ENCODE measurements at regions not wholly inside any gene's neighbourhood (a gene's known extent, or its start where the extent isn't known, plus 50 kb on each side); places are given as distances from the start of the nearest gene placed in this dataset.

DNA sequence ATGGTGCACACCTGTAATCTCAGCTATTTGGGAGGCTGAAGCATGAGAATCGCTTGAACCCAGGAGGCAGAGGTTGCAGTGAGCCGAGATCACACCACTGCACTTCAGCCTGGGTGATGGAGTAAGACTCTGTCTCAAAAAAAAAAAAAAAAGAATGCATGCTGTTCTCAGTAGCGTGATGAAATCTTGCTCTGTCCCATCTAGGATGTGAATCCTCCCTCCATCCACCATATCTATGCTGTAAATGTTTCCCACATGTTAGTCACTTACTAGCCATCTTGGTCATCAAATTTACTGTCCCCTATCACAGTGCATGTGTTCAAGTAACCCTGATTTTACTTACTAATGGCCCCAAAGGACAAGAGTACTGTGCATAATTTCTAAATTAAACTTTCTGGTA is 315.4 kb upstream of the TBX18 start:
- TF ChIP-seq CREB1 (IDR thresholded peaks at IDR 0.05; ENCODE audit: low read depth) (no peak), EP300 (IDR thresholded peaks at IDR 0.05; ENCODE audit: borderline replicate concordance) (no peak), CEBPB (IDR thresholded peaks at IDR 0.05) (no peak), FOXM1 (IDR thresholded peaks at IDR 0.05; ENCODE audit: borderline replicate concordance, low read depth) (no peak), YY1 (IDR thresholded peaks at IDR 0.05; ENCODE audit: low read depth) (no peak), TCF12 (IDR thresholded peaks at IDR 0.05; ENCODE audit: low read depth) (no peak), RAD21 (IDR thresholded peaks at IDR 0.05; ENCODE audit: low read depth) (no peak), NFIC (IDR thresholded peaks at IDR 0.05) (no peak), TEAD4 (IDR thresholded peaks at IDR 0.05) (no peak)
- TF ChIP-seq, protein P1, sequence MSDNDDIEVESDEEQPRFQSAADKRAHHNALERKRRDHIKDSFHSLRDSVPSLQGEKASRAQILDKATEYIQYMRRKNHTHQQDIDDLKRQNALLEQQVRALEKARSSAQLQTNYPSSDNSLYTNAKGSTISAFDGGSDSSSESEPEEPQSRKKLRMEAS (IDR thresholded peaks at IDR 0.05), result no peak
- TF ChIP-seq, protein P2, sequence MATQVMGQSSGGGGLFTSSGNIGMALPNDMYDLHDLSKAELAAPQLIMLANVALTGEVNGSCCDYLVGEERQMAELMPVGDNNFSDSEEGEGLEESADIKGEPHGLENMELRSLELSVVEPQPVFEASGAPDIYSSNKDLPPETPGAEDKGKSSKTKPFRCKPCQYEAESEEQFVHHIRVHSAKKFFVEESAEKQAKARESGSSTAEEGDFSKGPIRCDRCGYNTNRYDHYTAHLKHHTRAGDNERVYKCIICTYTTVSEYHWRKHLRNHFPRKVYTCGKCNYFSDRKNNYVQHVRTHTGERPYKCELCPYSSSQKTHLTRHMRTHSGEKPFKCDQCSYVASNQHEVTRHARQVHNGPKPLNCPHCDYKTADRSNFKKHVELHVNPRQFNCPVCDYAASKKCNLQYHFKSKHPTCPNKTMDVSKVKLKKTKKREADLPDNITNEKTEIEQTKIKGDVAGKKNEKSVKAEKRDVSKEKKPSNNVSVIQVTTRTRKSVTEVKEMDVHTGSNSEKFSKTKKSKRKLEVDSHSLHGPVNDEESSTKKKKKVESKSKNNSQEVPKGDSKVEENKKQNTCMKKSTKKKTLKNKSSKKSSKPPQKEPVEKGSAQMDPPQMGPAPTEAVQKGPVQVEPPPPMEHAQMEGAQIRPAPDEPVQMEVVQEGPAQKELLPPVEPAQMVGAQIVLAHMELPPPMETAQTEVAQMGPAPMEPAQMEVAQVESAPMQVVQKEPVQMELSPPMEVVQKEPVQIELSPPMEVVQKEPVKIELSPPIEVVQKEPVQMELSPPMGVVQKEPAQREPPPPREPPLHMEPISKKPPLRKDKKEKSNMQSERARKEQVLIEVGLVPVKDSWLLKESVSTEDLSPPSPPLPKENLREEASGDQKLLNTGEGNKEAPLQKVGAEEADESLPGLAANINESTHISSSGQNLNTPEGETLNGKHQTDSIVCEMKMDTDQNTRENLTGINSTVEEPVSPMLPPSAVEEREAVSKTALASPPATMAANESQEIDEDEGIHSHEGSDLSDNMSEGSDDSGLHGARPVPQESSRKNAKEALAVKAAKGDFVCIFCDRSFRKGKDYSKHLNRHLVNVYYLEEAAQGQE (IDR thresholded peaks at IDR 0.05; ENCODE audit: low read depth), result no peak

Measured in Ishikawa (cell line).